ENCODE measurements at regions not wholly inside any gene's neighbourhood (a gene's known extent, or its start where the extent isn't known, plus 50 kb on each side); places are given as distances from the start of the nearest gene placed in this dataset.
A peak's percentile ranks its signal among the peaks of the same experiment; 100 is the strongest.

DNA sequence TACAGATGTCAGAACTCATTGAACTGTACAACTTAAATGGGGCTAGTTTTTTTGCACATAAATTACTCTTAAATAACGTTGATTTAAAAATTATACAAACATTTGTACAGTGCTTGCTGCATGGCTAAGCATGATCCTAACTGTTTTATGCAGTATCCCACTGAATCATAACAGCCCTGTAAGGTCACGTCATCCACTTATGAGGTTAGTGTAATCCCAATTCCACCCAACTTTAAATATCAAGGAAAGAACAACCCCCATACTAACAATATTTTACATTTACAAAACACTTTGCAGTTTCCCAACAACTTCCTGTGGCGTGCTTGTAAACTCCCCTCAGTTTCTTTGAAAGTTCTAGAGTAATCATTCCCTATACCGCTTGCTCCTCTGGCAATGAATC, 190.1 kb upstream of the SALL1 start:
- TF ChIP-seq, protein P1, sequence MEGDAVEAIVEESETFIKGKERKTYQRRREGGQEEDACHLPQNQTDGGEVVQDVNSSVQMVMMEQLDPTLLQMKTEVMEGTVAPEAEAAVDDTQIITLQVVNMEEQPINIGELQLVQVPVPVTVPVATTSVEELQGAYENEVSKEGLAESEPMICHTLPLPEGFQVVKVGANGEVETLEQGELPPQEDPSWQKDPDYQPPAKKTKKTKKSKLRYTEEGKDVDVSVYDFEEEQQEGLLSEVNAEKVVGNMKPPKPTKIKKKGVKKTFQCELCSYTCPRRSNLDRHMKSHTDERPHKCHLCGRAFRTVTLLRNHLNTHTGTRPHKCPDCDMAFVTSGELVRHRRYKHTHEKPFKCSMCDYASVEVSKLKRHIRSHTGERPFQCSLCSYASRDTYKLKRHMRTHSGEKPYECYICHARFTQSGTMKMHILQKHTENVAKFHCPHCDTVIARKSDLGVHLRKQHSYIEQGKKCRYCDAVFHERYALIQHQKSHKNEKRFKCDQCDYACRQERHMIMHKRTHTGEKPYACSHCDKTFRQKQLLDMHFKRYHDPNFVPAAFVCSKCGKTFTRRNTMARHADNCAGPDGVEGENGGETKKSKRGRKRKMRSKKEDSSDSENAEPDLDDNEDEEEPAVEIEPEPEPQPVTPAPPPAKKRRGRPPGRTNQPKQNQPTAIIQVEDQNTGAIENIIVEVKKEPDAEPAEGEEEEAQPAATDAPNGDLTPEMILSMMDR (IDR thresholded peaks at IDR 0.05; ENCODE audit: insufficient read depth, low read length): no peak
- H3K4me3 ChIP-seq (ENCODE audit: low read depth, low read length): no peak overlapping the region
- DNase-seq (ENCODE audit: low read depth): no peak

DNA sequence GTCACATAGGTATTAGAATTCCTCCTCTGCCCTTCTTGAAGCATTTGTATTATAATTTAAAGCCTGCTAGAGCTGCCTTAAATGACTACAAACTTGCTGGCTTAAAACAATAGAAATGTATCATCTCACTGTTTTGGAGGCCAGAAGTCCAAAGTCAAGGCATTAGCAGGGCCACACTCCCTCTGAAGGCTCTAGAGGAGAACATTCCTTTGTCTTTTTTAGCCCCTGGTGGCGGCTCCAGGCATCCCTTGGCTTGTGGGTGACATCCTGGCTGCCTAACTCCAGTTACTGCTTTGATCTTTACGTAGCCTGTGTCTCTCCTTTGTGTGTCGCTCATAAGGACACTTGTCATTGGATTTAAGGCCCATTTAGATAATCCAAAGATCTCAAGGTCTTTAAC, 186.6 kb upstream of the SALL1 start:
- no peak for DNase-seq (ENCODE audit: low read depth)
- no peak overlapping the region for H3K4me3 ChIP-seq (ENCODE audit: low read depth, low read length)
- TF ChIP-seq, protein P1 (IDR thresholded peaks at IDR 0.05; ENCODE audit: insufficient read depth, low read length): peak; percentile 17

DNA sequence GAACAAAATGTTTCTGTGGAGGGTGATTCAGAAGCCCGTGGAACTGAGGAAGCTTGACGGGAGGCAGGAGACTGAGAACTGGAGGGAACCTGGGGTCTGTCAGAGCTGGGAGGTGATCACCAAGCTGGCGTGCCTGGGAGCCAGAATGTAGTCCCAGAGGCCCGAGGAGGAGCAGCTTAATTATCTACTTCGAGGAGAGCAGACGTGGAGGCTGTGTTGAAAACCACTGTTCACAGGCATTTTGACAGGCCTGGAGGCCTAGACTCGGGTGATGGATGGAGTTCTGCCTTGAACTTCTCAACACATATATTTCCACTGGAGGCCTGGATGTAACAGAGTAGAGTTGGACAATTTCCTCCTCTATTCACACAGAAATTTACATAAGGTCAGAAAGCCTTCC, 177.7 kb upstream of the SALL1 start:
- TF ChIP-seq, protein P1 (IDR thresholded peaks at IDR 0.05; ENCODE audit: insufficient read depth, low read length): no peak
- no peak for DNase-seq (ENCODE audit: low read depth)

DNA sequence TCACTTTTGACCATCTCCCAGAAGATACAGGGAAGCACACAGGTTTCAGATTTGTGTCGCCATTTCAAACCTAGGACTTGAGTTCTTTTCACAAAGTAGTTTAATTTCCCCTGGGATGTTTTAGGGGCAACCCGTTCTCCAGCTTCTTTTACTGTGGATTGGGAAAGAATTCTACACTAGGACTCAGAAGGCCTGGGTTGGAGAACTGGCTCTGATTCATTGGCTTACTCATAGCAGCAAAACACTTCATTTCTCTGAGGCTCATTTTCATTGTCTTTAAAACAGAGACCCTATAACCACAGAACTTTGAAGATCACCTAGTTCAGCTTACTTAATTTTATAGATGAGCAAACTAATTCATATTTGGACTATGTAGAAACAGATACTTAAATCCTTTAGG, 175.9 kb upstream of the SALL1 start:
- peak; percentile 82 for DNase-seq (ENCODE audit: low read depth)
- TF ChIP-seq, protein P1 (IDR thresholded peaks at IDR 0.05; ENCODE audit: insufficient read depth, low read length): no peak
- H3K4me3 ChIP-seq (ENCODE audit: low read depth, low read length): no peak overlapping the region

More for the DNA sequence above, 177.7 kb upstream of the SALL1 start:
- H3K4me3 ChIP-seq (ENCODE audit: low read depth, low read length): no peak overlapping the region

DNA sequence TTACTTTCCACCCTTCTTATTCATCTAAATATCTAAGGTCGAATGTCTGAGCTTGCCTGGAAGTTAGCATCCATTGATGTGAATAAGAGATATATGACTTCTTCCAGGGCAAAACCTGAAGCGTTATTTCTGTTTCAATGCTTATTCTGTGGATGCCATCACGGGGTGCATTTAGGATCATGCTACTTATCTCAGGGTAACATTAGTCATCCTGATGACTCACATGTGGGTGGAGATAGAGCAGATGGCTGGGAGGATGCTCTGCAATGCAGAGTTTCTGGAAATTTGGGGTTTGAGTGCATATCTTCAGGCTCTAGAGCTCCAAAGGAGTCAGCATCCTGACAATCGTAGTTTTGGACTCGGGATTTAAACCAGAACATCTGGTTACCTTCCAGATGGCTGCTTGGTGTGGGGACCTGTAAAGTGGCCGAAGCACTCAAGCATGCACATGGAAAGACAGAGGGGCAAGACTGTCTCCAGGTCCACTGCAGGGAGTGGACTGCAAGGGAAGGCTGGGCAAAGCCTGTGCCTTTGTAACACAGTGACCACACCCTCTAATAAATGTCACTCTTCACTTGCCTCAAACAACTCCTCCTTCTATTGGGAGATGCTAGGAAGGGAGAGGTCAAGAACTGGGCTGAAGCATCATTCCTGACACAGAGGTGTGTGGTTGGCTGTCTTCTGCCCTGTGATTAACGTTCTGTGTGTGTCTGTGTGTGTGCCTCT, 175.2 kb upstream of the SALL1 start:
- TF ChIP-seq, protein P1 (IDR thresholded peaks at IDR 0.05; ENCODE audit: insufficient read depth, low read length): no peak
- peak overlapping the region; percentile 18 for H3K4me3 ChIP-seq (ENCODE audit: low read depth, low read length)
- peak; percentile 93 for DNase-seq (ENCODE audit: low read depth)

DNA sequence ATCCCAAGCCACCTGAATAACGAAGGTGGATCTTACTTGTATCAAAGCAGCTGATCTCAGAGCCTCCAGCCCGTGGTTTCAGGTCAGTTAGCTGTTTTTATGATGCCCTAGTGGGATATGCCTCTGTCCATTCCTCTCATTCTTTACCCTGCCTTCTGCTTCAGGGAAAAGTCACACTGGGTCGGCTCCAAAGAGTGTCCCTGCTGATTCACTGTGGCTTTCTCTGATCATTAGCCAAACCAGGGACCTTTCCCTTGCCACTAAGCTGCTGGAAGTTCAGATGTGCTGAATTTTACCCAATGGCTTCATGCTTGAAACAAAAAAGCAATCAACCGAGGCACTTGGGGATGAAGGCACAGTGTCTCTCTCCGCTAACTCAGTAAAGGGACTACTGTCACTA, 170.2 kb upstream of the SALL1 start:
- no peak overlapping the region for H3K4me3 ChIP-seq (ENCODE audit: low read depth, low read length)
- TF ChIP-seq, protein P1 (IDR thresholded peaks at IDR 0.05; ENCODE audit: insufficient read depth, low read length): no peak
- DNase-seq (ENCODE audit: low read depth): no peak

DNA sequence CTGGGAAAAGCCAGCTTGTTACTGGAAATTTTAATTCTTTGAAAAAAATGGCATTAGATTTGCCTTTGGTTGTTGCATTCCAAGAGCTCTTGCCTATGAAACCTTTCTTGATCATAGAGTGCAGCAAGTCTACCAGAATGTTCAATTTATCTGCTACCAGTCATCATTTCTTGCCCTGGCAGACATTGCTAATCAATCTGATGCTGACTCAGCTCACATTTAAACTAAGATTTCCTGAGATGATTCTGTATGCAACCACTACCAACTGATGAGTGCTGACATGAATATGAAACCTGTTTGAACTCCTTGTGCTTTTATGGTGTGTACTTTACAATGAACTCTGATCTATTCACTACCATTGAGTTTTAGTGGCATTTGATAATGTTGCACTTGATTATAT, 166.5 kb upstream of the SALL1 start:
- TF ChIP-seq, protein P1 (IDR thresholded peaks at IDR 0.05; ENCODE audit: insufficient read depth, low read length): no peak
- DNase-seq (ENCODE audit: low read depth): no peak
- H3K4me3 ChIP-seq (ENCODE audit: low read depth, low read length): no peak overlapping the region

Measured in fibroblast of the aortic adventitia (primary cell).